ENCODE measurements at regions not wholly inside any gene's neighbourhood (a gene's known extent, or its start where the extent isn't known, plus 50 kb on each side); places are given as distances from the start of the nearest gene placed in this dataset.

GRCh38 chr10:114711176-114711868, 53.2 kb upstream of the ABLIM1 start:
- no peak for TF ChIP-seq CTCF (IDR thresholded peaks at IDR 0.05; ENCODE audit: low read length)
- TF ChIP-seq EZH2 (optimal IDR thresholded peaks at IDR 0.05; ENCODE audit: low read depth, low read length) = no peak
